T-helper 1 cell treated with Interleukin-12 subunit alpha and Interleukin-12 subunit beta and Interleukin-4 antibody, amounts not matched to agents 30 μg/mL and 1 μg/mL, for 36 hours (primary cell): ENCODE measurements at regions not wholly inside any gene's neighbourhood (a gene's known extent, or its start where the extent isn't known, plus 50 kb on each side); places are given as distances from the start of the nearest gene placed in this dataset.

Experiments
- H3K27ac Mint-ChIP-seq: one replicate; pipeline ENCODE4 v1.8.0; 2021; ENCODE audit warnings: mild to moderate bottlenecking, mixed read lengths
- H3K27me3 Mint-ChIP-seq: one replicate; pipeline ENCODE4 v1.8.0; 2021; ENCODE audit warnings: low read depth, mixed read lengths
- H3K36me3 Mint-ChIP-seq: one replicate; pipeline ENCODE4 v1.8.0; 2021; ENCODE audit warnings: low read depth, mixed read lengths
- H3K4me1 Mint-ChIP-seq: one replicate; pipeline ENCODE4 v1.8.0; 2021; ENCODE audit warnings: low read depth, mixed read lengths
- H3K4me3 Mint-ChIP-seq: one replicate; pipeline ENCODE4 v1.8.0; 2021; ENCODE audit warnings: mild to moderate bottlenecking, moderate library complexity, mixed read lengths
- H3K9me3 Mint-ChIP-seq: one replicate; pipeline ENCODE4 v1.8.0; 2021; ENCODE audit warnings: mixed read lengths

- Mint-ChIP-seq H3K36me3 (no peaks in the 10 kb centered on the region), H3K4me1 (no peaks in the 10 kb centered on the region), H3K9me3 (no peaks in the 10 kb centered on the region), H3K27ac (no peak overlapping the region), H3K4me3 (no peak overlapping the region), H3K27me3 (no peaks in the 10 kb centered on the region)
These were observed 363.5 kb downstream of the SLCO4C1 start for GRCh38 chr5:101932599-101932998.

GRCh38 chr5:101929628-101930027 is 366.5 kb downstream of the SLCO4C1 start:
- Mint-ChIP-seq H3K36me3 (no peaks in the 10 kb centered on the region), H3K27ac (no peak overlapping the region)

GRCh38 chr5:101917166-101917565 is 378.9 kb downstream of the SLCO4C1 start:
- Mint-ChIP-seq H3K4me1 (no peaks in the 10 kb centered on the region), H3K4me3 (no peak overlapping the region), H3K36me3 (no peaks in the 10 kb centered on the region), H3K27me3 (no peaks in the 10 kb centered on the region), H3K9me3 (peaks cover 6% of the 10 kb centered on the region), H3K27ac (no peak overlapping the region)

More at GRCh38 chr5:101929628-101930027, 366.5 kb downstream of the SLCO4C1 start:
- H3K27me3 Mint-ChIP-seq = no peaks in the 10 kb centered on the region
- no peak overlapping the region for H3K4me3 Mint-ChIP-seq
- no peaks in the 10 kb centered on the region for H3K4me1 Mint-ChIP-seq
- H3K9me3 Mint-ChIP-seq = peaks cover 3% of the 10 kb centered on the region

DNA sequence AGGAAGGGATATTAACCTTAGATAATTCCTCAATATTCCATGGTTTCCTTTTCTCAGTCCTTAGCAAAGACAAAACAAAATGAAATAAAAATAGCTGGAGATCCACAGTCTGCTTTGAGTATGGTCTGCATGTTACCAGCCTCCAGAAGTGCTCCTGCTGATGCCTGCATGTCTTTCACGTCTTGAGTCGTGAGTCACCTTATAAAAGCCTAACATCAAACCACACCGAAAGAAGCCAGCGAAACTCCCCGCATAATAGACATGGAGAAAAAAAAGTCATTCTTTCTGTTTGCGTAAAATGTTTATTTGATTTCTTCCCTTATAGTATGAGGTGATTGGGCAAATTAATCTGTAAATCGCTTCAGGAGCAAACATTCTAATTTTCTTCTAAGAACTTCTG is 380.5 kb downstream of the SLCO4C1 start:
- H3K36me3 Mint-ChIP-seq = no peaks in the 10 kb centered on the region
- H3K4me3 Mint-ChIP-seq = no peak overlapping the region
- H3K27ac Mint-ChIP-seq = no peak overlapping the region
- no peaks in the 10 kb centered on the region for H3K4me1 Mint-ChIP-seq
- peaks cover 6% of the 10 kb centered on the region for H3K9me3 Mint-ChIP-seq
- H3K27me3 Mint-ChIP-seq = no peaks in the 10 kb centered on the region

GRCh38 chr5:101904736-101905135 is 391.3 kb downstream of the SLCO4C1 start:
- Mint-ChIP-seq H3K36me3 (no peaks in the 10 kb centered on the region), H3K4me1 (no peaks in the 10 kb centered on the region), H3K27ac (no peak overlapping the region), H3K27me3 (no peaks in the 10 kb centered on the region), H3K9me3 (no peaks in the 10 kb centered on the region), H3K4me3 (no peak overlapping the region)

GRCh38 chr5:101897914-101898313 is 398.2 kb downstream of the SLCO4C1 start:
- Mint-ChIP-seq H3K9me3 (no peaks in the 10 kb centered on the region), H3K27me3 (no peaks in the 10 kb centered on the region)

DNA sequence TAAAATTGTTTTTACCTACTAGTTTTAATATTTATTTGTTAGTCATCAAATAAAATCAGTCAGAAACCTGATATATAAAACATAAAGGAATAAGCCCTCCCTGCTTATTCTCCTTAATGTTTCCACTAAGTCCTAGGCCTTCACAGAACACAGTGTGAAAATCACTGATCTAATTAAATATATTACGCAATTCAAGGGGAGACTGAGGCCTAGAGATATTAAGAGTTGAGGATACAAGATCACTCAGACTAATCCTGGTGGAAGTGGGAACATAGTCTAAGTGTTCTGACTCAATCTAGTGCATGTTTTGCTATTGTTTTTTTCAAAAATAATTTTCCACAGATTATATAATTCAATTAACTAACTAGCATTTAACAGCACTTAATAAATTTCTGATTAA is 401.1 kb downstream of the SLCO4C1 start:
- Mint-ChIP-seq H3K27ac (no peak overlapping the region), H3K4me3 (no peak overlapping the region), H3K27me3 (no peaks in the 10 kb centered on the region), H3K4me1 (no peaks in the 10 kb centered on the region), H3K9me3 (no peaks in the 10 kb centered on the region), H3K36me3 (no peaks in the 10 kb centered on the region)

More at GRCh38 chr5:101897914-101898313, 398.2 kb downstream of the SLCO4C1 start:
- no peak overlapping the region for H3K27ac Mint-ChIP-seq
- no peaks in the 10 kb centered on the region for H3K4me1 Mint-ChIP-seq
- H3K4me3 Mint-ChIP-seq = no peak overlapping the region
- H3K36me3 Mint-ChIP-seq = no peaks in the 10 kb centered on the region

- Mint-ChIP-seq H3K27me3 (no peaks in the 10 kb centered on the region), H3K27ac (no peak overlapping the region), H3K36me3 (no peaks in the 10 kb centered on the region), H3K4me1 (no peaks in the 10 kb centered on the region), H3K9me3 (no peaks in the 10 kb centered on the region), H3K4me3 (no peak overlapping the region)
These were observed 417.9 kb downstream of the SLCO4C1 start for GRCh38 chr5:101878190-101878589.

GRCh38 chr5:101877451-101877850 is 418.6 kb downstream of the SLCO4C1 start:
- H3K4me1 Mint-ChIP-seq = no peaks in the 10 kb centered on the region
- H3K27ac Mint-ChIP-seq = no peak overlapping the region
- no peaks in the 10 kb centered on the region for H3K9me3 Mint-ChIP-seq
- H3K4me3 Mint-ChIP-seq = no peak overlapping the region
- H3K36me3 Mint-ChIP-seq = no peaks in the 10 kb centered on the region
- no peaks in the 10 kb centered on the region for H3K27me3 Mint-ChIP-seq

- Mint-ChIP-seq H3K36me3 (no peaks in the 10 kb centered on the region), H3K27me3 (no peaks in the 10 kb centered on the region), H3K27ac (no peak overlapping the region), H3K4me1 (no peaks in the 10 kb centered on the region), H3K9me3 (no peaks in the 10 kb centered on the region), H3K4me3 (no peak overlapping the region)
These were observed 429.6 kb downstream of the SLCO4C1 start for GRCh38 chr5:101866473-101866872.

- H3K4me1 Mint-ChIP-seq = no peaks in the 10 kb centered on the region
- H3K9me3 Mint-ChIP-seq = no peaks in the 10 kb centered on the region
- no peaks in the 10 kb centered on the region for H3K27me3 Mint-ChIP-seq
- no peak overlapping the region for H3K4me3 Mint-ChIP-seq
- H3K27ac Mint-ChIP-seq = no peak overlapping the region
- H3K36me3 Mint-ChIP-seq = no peaks in the 10 kb centered on the region
These were observed 435.5 kb downstream of the SLCO4C1 start for GRCh38 chr5:101860563-101860962.

- Mint-ChIP-seq H3K36me3 (no peaks in the 10 kb centered on the region), H3K27ac (no peak overlapping the region), H3K27me3 (no peaks in the 10 kb centered on the region), H3K4me1 (no peaks in the 10 kb centered on the region), H3K9me3 (no peaks in the 10 kb centered on the region), H3K4me3 (no peak overlapping the region)
These were observed 435.9 kb downstream of the SLCO4C1 start for GRCh38 chr5:101860145-101860544.

- Mint-ChIP-seq H3K9me3 (no peaks in the 10 kb centered on the region), H3K27me3 (no peaks in the 10 kb centered on the region), H3K4me3 (no peak overlapping the region), H3K4me1 (no peaks in the 10 kb centered on the region), H3K36me3 (no peaks in the 10 kb centered on the region), H3K27ac (no peak overlapping the region)
These were observed 449.6 kb downstream of the SLCO4C1 start for GRCh38 chr5:101846496-101846895.

- no peaks in the 10 kb centered on the region for H3K4me1 Mint-ChIP-seq
These were observed 453.0 kb downstream of the SLCO4C1 start for GRCh38 chr5:101843055-101843454.

GRCh38 chr5:101838435-101838834 is 457.6 kb downstream of the SLCO4C1 start:
- H3K36me3 Mint-ChIP-seq = no peaks in the 10 kb centered on the region
- H3K4me3 Mint-ChIP-seq = no peak overlapping the region
- peaks cover 4% of the 10 kb centered on the region for H3K9me3 Mint-ChIP-seq
- no peaks in the 10 kb centered on the region for H3K4me1 Mint-ChIP-seq
- no peak overlapping the region for H3K27ac Mint-ChIP-seq
- no peaks in the 10 kb centered on the region for H3K27me3 Mint-ChIP-seq

More at GRCh38 chr5:101843055-101843454, 453.0 kb downstream of the SLCO4C1 start:
- Mint-ChIP-seq H3K4me3 (no peak overlapping the region), H3K36me3 (no peaks in the 10 kb centered on the region), H3K27ac (no peak overlapping the region), H3K27me3 (no peaks in the 10 kb centered on the region), H3K9me3 (peaks cover 4% of the 10 kb centered on the region)

GRCh38 chr5:101829255-101829654 is 466.8 kb downstream of the SLCO4C1 start:
- no peak overlapping the region for H3K27ac Mint-ChIP-seq
- H3K9me3 Mint-ChIP-seq = peaks cover 4% of the 10 kb centered on the region
- H3K27me3 Mint-ChIP-seq = no peaks in the 10 kb centered on the region
- H3K4me3 Mint-ChIP-seq = no peak overlapping the region
- no peaks in the 10 kb centered on the region for H3K4me1 Mint-ChIP-seq
- no peaks in the 10 kb centered on the region for H3K36me3 Mint-ChIP-seq
